NCI-H146 treated with DMSO at 0.1 percent for 48 hours (cell line): ENCODE measurements at regions not wholly inside any gene's neighbourhood (a gene's known extent, or its start where the extent isn't known, plus 50 kb on each side); places are given as distances from the start of the nearest gene placed in this dataset.

Source experiments
- DNase-seq: peaks from one replicate; lab custom pipeline; 2025; ENCODE audit not compliant: unreplicated experiment; lab: John Stamatoyannopoulos, UW

DNA sequence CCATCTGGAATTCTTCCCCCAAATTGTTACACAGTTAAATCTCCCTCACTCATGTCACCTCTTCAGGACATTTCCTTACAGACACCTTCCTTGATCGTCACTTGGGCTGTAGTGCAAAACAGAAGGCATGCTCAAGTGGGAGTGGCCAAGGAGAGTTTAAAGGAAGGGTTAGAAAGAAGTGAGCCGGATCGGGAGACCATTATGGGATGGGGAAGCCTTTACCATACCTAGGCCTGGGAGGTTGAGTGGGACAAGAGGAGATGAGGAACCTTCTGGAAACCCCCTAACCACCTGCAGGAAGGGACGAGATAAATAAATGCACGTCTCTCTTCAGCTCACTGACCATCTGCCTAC, 102.7 kb downstream of the UCHL1 start:
- no peak for DNase-seq

DNA sequence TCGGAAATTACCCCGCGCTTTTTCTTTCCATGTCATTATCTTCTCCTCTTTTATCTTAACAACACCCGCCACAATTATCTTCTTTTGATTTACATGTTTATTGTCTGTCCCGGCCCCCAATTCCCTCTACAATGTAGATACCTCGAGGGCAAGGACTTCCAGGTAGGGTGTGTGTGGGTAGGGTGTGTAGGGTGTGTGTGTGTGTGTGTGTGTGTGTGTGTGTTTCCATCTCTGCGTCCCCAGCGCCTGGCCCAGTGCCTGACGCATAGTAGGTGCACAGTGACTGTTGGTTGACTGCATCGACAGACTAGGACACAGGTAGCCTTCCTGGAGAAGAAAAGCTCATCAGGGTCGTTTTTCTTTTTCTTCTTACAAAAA, 103.1 kb downstream of the UCHL1 start:
- DNase-seq, result no peak

DNA sequence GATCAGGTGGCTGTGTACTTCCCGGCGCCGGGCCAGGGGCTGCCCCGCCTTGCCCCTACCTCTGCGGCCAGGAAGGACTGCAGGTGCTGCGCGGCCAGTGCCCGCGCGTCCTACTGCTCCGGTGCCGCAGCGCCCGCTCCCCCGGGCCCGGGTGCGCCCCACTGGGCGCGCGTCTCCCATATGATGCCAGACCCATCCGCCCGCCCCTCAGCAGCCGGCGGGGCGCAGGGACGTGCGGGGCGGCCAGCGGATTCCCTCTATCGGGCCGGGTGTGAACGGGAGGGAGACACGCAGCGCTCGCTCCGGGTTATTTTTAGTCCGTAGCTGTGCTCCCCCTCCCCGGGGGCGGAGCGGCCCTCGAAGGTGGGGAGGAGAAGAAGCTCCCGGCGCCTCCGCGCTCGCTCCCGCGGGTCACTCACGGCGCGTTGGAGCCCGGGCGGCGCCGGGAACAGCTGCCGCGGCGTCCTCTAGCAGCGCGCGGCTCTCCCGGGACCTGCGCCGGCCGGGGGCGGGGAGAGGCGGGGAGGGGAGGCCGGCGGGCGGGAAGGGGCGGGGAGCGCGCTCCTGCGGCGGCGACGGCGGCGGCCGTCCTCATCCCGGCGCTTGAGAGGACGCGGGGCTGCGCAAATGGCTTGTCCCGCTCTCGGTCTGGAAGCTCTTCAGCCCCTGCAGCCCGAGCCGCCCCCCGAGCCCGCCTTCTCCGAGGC, 103.6 kb downstream of the UCHL1 start:
- DNase-seq, result peak; percentile 18

DNA sequence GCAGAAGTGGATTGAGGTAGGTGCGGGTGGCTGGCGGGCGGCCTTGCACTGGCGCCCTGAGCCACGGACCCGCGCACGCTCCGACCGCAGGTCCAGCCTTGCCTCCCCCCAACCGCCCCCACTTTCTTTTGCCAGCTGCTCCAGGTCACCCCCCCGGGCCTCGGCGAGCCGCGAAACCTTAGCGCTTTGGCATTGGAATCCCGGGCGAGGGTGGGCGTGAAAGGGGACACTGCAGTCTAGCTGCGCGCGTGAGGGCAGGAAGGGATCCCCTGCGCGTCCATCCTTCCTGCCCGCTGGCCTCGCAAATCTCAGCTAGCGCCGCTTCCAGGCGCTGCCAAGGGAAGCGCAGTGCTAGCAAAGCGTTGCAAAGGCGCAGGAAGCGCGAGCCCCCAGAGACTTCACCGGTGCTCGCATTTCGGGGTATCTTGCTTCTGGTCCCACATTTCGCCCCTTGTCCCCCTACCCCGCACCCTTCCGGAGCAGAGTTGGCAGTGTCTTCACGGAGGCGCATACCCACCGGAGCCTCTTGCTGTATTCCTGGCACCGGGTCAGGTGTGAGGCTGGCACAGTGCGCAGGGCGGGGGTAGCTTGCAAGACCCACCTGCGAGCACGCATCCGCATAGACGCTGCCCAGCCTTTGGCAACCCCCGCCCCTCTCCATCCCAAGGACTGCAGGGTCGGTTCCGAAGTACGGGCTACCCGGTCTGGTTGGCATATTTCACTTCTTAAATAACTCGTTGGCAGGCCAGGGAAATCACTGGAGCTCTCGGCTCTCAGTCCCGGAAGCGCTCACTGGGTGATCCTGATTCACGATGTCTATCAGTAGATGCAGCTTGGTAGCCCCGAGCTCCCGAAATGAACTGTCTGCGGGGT, 104.4 kb downstream of the UCHL1 start:
- DNase-seq, result no peak

DNA sequence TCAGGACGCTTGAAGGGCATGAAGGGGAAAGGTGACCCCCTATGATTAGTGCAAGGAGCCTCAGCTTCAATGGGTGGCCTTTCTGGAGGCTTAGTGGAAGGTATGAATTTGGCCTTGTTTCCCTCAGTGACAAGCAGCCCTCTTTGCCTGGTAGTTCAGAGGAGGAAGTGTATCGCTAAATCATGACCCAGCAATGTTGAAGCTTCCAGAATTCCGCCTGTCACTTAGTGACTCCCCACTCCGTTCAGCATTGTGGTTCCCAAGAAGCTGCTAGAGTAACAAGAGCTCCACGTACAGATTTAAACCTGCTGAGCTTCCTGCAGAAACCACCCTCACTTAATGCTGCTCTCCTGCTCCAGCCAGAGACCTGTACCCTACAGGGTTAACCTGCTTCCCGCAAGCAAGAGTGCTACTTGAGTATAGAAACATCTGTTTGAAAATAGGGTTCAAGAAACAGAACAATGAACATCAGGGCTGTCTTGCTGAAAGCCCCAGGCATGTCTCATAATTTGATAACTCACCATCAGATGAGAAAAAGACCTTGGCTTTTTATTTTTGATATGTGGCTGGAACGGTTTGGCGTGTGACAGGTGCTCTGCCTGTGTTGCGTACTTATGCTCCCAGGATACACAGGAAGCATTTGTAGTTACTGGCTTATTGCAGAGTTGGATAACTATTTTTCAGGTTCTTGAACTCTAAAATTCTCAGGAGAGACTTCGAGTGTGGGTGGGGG, 105.2 kb downstream of the UCHL1 start:
- no peak for DNase-seq

DNA sequence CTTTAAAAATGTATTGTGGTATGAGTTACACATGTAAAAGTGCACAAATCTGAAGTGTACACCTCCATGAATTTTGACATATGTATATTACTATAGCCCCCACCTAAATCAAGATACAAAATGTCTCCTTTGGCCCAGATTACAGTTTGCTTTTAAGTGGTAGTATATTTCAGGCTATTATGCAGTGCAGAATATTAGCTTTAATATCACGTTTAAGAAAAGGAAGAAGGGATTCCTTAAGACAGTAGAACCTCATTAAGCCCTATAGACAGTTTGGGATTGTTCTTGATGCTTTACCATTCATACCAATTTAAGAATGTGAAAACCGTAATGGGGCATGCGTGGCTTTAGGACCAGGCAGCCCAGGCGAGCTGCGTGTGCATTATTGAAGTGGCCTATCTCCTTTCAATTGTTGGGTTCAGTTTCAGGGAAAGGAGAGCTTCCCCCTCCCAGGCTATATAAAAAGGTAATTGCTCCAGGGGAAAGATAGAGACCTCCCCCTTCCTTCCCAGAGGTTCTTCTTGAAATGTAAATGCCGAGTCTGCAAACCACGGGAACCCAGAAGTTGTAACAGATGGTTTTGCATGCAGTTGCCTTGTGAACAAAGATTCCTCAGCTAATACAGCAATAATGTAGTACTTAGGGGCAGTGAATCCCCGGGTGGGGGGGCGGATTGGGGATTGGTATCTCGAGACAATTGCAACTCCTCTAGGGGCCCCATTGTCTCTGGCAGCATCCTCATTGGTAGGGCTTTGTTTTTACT, 106.1 kb downstream of the UCHL1 start:
- no peak for DNase-seq

DNA sequence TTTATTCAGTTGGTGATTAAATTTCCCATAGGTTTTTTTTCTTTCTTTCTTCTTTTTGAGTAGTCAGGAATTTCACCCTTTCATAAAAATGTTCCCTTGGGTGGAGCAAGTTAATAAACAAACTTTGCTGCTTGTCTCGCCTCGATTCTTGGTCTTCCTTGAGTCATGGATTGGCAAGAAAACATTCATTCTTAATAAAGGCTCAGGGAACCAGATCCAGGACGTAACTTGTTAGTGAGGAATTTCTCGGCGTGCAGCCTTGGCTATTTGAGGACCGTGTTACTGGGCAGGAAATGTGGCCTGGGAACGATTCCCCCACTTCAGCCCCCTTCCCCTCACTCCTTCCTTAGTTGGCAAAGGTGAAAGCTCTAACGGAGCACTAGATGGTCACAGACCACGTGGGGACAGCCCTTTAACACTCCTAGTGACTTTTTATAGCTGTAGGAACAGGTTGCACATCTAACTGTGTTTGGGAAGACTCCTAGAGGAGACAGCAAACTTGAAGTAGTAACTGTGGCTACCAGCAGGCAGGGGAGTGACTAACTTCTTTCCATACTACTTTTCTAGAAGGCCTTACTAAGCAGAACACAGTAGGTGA, 106.8 kb downstream of the UCHL1 start:
- no peak for DNase-seq

DNA sequence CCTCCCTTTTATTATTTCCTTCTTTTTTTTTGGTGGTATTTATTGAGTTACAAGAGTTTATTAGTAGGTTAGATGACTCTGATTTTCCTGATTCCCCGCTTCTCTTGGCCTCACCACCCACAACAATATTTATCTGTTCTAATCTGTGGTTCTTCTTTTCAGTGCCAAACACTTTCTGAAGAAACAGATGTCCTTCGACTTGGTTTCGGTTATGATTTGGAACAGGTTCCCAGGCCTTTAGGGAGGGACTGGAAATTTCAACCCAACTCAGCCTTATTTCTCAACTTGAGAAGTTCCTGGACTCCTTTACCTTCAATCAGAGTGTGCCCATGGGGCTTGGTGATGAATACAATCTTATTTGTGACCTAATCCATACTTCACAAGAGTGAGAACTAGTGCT, 108.1 kb downstream of the UCHL1 start:
- DNase-seq, result no peak

DNA sequence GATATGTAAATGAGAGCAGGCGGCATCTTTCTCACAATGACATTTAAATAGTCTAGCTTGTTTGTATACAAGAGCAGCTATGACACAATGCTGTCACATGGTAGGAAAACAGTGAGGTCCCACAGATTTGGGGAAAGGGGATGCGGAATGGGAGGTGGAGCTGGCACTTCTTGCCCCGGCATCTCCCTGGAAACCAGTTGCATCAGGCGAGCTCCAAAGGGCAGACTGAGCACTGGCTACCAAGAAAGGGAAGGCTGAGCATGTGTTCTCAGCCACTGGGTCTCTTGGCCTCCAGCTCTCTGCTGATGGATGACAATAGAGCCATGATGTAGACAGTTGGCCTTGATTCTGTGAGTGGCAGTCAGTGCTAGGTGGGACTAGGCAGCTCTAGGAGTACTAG, 109.0 kb downstream of the UCHL1 start:
- DNase-seq, result no peak

DNA sequence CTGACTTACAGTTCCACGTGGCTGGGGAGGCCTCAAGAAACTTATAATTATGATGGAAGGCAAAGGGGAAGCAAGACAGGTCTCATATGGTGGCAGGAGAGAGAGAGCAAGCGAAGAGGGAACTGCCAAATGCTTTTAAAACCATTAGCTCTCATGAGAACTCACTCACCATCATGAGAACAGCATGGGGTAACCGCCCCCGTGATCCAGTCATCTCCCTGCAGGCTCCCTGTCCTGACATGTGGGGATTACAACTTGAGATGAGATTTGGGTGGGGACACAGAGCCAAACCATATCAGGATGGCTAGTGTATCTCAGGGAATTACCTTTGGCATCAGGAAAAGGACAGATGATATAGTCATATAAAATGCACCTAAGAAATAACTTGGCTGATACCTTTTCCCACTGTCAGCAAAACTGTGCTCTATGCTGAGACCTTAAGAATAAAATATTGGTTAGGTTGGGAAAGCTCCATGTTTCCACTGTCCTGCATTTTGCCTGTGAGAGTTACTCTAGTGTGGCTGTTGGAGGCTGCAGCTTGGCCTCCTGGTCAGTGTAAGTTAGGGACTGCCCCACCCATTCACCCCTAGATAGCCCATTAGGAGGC, 110.3 kb downstream of the UCHL1 start:
- DNase-seq, result no peak

DNA sequence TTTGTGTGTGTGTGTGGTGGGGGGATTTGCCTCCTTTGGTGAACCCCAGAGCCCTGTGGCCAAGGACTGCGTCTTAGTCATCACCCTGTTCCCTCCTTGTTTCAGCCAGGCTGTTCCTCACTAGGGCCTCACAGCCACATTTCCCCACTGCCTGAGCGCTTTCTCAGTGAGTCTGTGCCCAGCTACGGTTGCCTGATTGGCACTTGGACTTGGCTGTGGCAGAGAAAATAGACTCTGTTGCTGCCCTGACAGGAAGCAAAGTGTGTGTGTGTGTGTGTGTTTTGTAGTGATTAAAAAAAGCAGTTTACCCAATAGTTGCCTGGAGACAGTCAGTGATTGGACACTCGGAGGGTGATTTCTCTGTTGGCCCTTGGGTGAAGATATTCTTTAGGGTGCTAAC, 113.0 kb downstream of the UCHL1 start:
- no peak for DNase-seq

DNA sequence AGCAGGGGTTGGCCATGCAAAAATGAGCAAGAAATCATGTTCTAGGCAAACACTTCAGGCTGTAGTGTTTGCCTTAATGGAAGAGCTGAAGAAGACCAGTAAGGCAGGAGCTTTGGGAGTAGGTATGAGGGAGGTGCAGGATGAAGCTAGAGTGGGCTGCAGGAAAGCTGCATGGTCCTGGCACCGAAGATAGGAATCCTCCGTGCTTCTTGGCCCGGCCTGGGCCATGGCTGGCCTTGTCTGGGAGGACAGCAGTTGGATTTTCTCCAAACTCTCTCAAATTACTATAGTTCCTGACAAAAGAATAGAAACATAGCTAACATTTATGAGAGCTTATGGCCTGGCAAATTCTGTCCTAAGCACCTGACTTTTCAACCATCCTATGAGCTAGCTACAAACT, 116.5 kb downstream of the UCHL1 start:
- DNase-seq, result no peak

DNA sequence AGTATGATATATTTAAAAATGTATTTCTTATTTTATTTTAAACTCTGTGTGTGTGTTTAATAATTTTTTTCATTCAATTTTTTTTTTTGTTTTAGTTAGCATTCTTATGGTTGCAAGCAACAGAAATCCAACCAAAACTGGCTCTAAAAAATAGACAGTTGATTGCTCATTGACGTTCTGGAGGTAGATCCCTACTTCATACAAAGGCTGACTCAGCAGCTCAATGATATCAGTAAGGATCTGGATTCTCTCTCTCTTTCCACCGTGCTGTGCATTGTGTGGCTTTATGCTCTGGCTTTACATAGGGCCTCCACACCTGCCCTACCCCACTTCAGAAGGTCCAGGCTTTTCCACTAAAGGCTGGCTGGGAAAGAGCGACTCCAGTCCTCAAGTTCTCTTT, 117.8 kb downstream of the UCHL1 start:
- DNase-seq, result no peak

DNA sequence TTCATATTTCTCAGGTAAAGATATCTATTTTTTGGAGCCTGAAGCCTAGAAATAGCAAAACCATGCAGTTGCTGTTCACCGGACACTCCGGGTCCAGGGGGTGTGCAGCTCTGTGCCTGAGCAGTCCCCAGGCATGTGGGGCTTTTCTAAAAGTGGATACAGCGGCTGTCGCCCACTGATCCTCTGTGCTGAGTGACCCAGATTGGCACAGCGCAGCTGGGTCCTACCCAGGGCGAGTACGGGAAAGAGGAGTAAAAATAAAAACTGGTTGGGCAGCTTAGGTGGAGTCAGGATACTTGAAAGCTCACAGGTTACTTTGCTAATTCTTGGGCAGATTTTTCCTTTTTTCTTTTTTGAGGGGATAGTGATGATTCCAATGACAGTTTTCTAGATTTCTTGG, 118.8 kb downstream of the UCHL1 start:
- DNase-seq, result no peak

DNA sequence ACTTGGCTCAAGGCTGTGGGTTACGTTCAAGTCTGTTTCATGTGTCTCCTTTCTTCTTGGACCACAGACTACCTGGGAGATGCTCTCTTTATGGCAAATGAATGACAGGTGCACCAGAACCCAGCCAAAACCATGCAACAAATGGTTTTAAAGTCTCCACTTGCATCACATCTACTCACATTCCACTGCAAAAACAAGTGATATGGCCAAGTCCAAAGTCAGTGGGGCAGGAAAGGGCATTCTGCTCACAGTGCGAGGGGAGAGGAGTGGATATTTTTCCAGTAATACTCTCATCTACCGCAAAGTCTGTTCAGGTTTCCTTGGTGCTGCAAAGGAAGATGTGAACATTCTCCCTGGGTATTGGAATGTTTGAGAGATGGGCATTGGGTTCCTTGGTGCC, 120.5 kb downstream of the UCHL1 start:
- no peak for DNase-seq

DNA sequence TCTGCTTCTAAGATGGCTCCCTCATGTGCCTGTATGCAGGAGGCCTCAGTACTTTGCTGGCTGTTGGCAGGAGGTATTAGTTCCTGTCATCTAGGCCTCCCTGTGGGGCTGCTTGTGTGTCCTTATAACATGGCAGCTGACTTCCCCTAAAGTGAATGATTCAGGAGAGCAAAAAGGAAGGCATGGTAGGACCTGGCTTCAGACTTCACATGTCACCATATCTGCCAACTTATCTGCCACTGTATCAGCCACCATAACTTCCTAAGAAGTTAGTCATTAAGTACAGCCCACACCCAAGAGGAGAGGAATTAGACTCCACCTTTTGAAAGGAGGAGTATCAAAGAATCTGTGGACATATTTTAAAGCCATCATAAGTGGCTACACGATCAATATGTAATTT, 122.5 kb downstream of the UCHL1 start:
- DNase-seq, result no peak

DNA sequence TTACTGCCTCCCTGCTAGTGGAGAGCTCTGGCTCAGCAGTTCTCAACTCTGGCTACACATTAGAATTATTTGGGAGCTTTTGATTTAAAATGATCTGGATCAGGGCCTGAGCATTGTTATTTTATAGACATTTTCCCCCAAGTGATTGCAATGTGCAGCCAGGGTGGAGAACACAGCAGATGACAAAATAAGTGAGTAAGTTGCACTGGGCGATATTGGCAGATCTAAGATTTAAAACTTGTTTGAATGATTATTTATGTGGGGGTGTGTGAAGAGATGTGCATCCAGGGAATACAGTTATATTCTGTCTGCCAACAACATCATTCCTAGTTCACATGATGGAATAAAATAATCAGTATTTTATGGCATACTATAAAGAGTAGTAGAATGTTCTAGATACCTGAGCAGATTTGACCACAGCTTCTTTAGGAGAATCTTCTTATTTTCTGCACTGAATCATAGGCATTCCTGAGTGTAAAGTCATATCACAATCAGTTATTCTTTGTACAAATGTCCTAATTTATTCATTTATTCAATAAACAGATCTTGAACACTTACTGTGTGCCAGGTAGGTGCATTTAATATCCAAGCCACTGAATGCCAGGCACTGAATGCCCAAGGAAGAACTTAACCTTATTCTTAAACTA, 123.9 kb downstream of the UCHL1 start:
- no peak for DNase-seq

DNA sequence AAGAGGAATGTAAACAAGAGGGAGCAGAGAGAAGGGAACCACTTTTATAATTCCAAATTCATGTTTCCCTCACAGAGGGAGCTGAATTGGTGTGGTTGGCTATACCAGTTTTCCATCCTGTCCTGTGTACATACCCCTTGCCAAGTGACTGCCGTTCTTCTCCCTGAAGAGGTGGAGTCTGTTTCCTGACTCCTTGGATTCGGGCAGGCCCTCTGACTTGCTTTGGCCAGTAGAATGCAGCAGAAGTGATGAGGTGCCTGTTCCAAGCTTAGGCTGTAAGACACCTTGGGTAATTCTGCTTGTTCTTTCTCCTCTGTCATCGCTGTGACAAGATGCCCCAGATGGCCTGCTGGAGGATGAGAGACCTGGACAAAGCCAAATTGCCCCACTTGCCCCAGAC, 124.7 kb downstream of the UCHL1 start:
- no peak for DNase-seq

DNA sequence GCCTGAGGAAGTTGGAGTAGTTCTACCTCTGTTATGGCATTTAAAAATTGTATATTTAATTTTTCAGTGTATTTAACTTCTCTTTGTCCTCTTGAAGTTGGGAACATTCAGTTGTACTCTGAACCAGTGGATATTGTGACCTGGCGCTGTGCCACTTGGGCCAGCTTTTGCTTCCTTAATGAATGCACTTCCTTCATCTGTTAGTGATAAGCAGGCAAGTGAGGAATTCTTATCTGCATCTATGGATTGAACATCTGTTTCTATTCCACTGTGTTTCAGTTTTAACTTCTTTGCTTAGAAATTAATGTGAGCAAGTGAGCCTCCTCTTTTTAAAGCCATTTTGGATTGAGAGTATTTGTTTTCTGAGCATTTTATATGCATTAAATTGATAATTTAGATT, 128.3 kb downstream of the UCHL1 start:
- DNase-seq, result no peak

DNA sequence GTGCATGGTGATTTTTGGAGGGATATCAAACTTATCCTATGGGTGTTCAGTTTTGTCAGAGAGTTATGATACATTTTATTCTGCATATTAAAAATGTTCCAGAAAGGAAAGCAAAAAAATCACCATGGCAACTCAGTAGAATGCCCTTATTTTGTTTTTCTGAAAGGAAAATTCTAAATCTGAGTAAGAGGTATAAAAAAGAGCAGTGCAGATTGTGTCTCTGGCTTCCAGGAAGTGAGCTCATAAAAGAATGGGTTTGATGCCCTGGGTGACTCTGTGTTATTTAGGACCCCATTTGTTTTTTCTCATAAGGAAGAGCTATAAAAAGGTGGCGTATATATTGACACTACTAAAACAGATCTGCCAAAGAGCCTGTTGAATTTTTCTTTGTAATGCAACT, 128.8 kb downstream of the UCHL1 start:
- DNase-seq, result no peak
